ENCODE measurements at regions not wholly inside any gene's neighbourhood (a gene's known extent, or its start where the extent isn't known, plus 50 kb on each side); places are given as distances from the start of the nearest gene placed in this dataset.

- ChIA-PET POLR2A (ENCODE audit: partially characterized antibody) (no interaction called here), CTCF (ENCODE audit: partially characterized antibody) (no interaction called here)
- H2BK120ac ChIP-seq (replicated peaks; ENCODE audit: low read depth, low read length): no peak overlapping the region
- no peak overlapping the region for H3K4me2 ChIP-seq (ENCODE audit: insufficient read depth in 1 of 2, low read depth in 2 of 2, low read length in 2 of 2)
- no peaks in the 10 kb centered on the region for H3K9me3 ChIP-seq (ENCODE audit: insufficient read depth in 2 of 2, low read depth in 1 of 2, low read length in 1 of 2)
- H4K20me1 ChIP-seq (replicated peaks in 1 of 2; ENCODE audit: control insufficient read depth in 1 of 2, insufficient read depth in 2 of 2, low read length in 2 of 2): no peaks in the 10 kb centered on the region
- H3K79me1 ChIP-seq (ENCODE audit: low read depth, low read length): no peaks in the 10 kb centered on the region
- no peak overlapping the region for H3K18ac ChIP-seq (ENCODE audit: extremely low read depth, low read length)
- no peak for DNase-seq (ENCODE audit: low read depth in 1 of 2, low spot score in 2 of 2)
- no peak overlapping the region for H2BK20ac ChIP-seq (ENCODE audit: low read length)
- no peaks in the 10 kb centered on the region for H3K27me3 ChIP-seq (replicated peaks in 1 of 4; ENCODE audit: control insufficient read depth in 3 of 4, extremely low read depth in 1 of 4, insufficient read depth in 3 of 4, low read length in 3 of 4)
- no peak for FAIRE-seq
- no peak overlapping the region for H3K14ac ChIP-seq (ENCODE audit: insufficient read length)
- no peak overlapping the region for H2AK5ac ChIP-seq (ENCODE audit: low read depth, low read length)
- H3K23me2 ChIP-seq (ENCODE audit: low read depth, low read length): no peaks in the 10 kb centered on the region
- H4K91ac ChIP-seq (replicated peaks; ENCODE audit: insufficient read length, low read length): no peak overlapping the region
- H2BK5ac ChIP-seq (ENCODE audit: low read depth, low read length): no peak overlapping the region
- H2BK12ac ChIP-seq (ENCODE audit: low read depth, low read length): no peak overlapping the region
- H2BK15ac ChIP-seq (ENCODE audit: low read length): no peak overlapping the region
- H3K4me1 ChIP-seq (replicated peaks in 1 of 4; ENCODE audit: control insufficient read depth in 3 of 4, insufficient read depth in 4 of 4, low read length in 3 of 4): no peaks in the 10 kb centered on the region
- H4K5ac ChIP-seq (ENCODE audit: insufficient read length, low read depth, low read length): no peak overlapping the region
- no peak overlapping the region for H3K9ac ChIP-seq (replicated peaks in 1 of 4; ENCODE audit: extremely low read depth in 1 of 4, low read depth in 3 of 4, low read length in 3 of 4)
- H3K4me3 ChIP-seq (ENCODE audit: extremely low read depth in 1 of 4, insufficient read depth in 2 of 4, low read depth in 3 of 4, low read length in 4 of 4): no peak overlapping the region
- H2AFZ ChIP-seq (ENCODE audit: low read length): no peak overlapping the region
- H4K8ac ChIP-seq (ENCODE audit: extremely low read depth, insufficient read depth, low read length): no peak overlapping the region
- H3K79me2 ChIP-seq (ENCODE audit: control insufficient read depth in 1 of 2, insufficient read depth in 2 of 2, low read length in 2 of 2): no peaks in the 10 kb centered on the region
- H3K4ac ChIP-seq (replicated peaks; ENCODE audit: insufficient read length, low read depth, low read length): no peak overlapping the region
- no peak overlapping the region for H3K27ac ChIP-seq (ENCODE audit: low read depth, low read length)
- no peak overlapping the region for H3K23ac ChIP-seq (ENCODE audit: insufficient read length)
- TF ChIP-seq POLR2A (IDR thresholded peaks at IDR 0.05; ENCODE audit: control extremely low read depth in 1 of 2, low read depth in 2 of 2, low read length in 2 of 2) (no peak), TBP (IDR thresholded peaks at IDR 0.05; ENCODE audit: low read depth, low read length) (no peak), SRF (IDR thresholded peaks at IDR 0.05; ENCODE audit: low read depth, low read length) (no peak), JUND (IDR thresholded peaks at IDR 0.05; ENCODE audit: low read length) (no peak), SP4 (IDR thresholded peaks at IDR 0.05; ENCODE audit: low read length) (no peak), TAF1 (IDR thresholded peaks at IDR 0.05; ENCODE audit: low read depth, low read length) (no peak), E2F6 (IDR thresholded peaks at IDR 0.05) (no peak), CBX8 (IDR thresholded peaks at IDR 0.05; ENCODE audit: borderline replicate concordance, low read depth, low read length) (no peak), TCF12 (IDR thresholded peaks at IDR 0.05; ENCODE audit: low read depth, low read length) (no peak), SUZ12 (IDR thresholded peaks at IDR 0.05; ENCODE audit: low read length) (no peak), EP300 (IDR thresholded peaks at IDR 0.05; ENCODE audit: borderline replicate concordance in 1 of 2, low read depth in 2 of 2, low read length in 2 of 2) (no peak), ATF2 (IDR thresholded peaks at IDR 0.05; ENCODE audit: low read length) (no peak), RNF2 (IDR thresholded peaks at IDR 0.05; ENCODE audit: borderline replicate concordance, low read depth, low read length, missing control alignments, poor library complexity, severe bottlenecking) (no peak)
- no peak overlapping the region for H3K56ac ChIP-seq (replicated peaks; ENCODE audit: insufficient read length, low read depth, low read length)
- H3K36me3 ChIP-seq (ENCODE audit: control insufficient read depth in 2 of 4, insufficient read depth in 4 of 4, low read length in 3 of 4): no peaks in the 10 kb centered on the region
These were observed 715.6 kb upstream of the ID4 start for GRCh38 chr6:19121521-19121920.

Data from H1 (cell line).